ENCODE measurements at regions not wholly inside any gene's neighbourhood (a gene's known extent, or its start where the extent isn't known, plus 50 kb on each side); places are given as distances from the start of the nearest gene placed in this dataset.

DNA sequence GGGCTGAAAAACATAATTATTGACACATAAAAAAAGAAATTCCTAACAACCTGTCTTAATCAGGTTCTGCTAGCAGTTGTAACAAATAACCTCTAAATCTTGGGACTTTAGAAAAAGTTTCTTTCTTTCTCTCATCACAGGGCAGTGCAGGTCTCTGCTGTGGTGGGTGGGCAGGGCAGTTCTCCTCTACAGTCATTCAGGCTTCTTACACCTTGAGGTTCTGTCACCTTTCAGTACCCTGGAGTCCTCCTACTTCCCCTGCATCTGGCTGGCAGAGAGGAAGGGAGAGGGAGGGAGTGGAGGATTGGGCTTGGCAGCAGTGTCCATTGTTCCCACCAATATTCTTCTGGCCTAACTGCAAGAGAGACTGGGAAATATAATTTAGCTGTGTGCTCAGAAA is 112.2 kb upstream of the ANKRD55 start:
- no peak for DNase-seq (ENCODE audit: low spot score in 2 of 2)
- FAIRE-seq = no peak

DNA sequence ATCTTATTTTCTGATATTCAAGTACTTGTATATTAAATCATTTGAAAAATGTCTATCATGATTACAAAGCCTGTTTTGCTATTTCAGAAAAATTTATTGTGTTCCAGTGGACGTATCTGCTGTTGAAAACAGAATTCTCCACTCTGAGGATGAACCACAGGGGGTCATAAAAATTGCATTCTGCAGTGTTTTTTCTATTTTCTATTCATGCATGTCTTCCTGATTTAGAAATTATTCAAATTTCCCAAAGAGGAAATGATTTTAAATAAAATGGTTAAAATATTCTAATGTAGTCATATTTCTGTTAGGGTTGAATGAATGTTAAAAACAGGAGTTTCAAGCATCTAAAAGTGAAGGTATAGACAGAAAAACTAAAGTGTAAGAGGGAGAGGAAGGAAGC is 111.5 kb upstream of the ANKRD55 start:
- no peak for FAIRE-seq

DNA sequence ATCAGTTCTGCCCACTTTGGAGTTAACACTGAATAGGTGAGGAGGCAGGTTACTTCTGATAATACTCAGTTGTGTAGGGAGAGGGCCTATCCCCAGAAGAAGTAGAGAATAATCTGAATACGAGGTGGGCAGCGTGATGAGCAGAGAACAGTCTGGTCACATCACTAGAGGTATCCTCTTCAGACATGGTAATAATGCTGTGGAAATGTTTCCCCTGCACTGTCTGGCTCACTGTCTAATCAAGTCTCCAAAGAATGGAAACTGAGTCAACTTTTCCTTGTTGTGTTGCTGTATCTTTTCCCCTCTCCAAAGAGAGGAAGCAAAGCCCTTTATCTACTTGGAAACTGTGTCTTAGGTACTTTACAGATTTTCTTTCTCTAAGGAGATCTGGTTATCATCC is 110.9 kb upstream of the ANKRD55 start:
- no peak for FAIRE-seq
- no peak for DNase-seq (ENCODE audit: low spot score in 2 of 2)

More for the DNA sequence above, 111.5 kb upstream of the ANKRD55 start:
- DNase-seq (ENCODE audit: low spot score in 2 of 2) = no peak

DNA sequence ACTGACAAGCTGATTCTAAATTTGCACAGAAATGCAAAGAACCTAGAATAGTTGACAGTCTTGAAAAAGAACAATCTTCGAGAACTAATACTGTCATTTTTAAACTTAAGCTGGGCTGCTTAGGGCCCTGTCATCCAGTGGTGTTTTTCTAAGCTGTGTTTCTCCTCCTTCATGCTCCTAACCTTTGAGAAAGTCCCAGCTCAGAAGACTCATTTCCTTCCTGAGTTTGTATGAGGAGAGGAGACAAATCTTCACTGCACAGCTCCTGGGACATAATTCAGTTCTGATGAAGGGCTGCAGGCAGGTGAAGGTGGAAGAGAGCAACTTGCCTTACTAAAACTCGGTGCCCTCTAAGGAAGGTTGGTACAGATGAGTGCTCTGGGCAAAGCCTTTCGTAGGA is 109.5 kb upstream of the ANKRD55 start:
- no peak for FAIRE-seq
- DNase-seq (ENCODE audit: low spot score in 2 of 2) = no peak

DNA sequence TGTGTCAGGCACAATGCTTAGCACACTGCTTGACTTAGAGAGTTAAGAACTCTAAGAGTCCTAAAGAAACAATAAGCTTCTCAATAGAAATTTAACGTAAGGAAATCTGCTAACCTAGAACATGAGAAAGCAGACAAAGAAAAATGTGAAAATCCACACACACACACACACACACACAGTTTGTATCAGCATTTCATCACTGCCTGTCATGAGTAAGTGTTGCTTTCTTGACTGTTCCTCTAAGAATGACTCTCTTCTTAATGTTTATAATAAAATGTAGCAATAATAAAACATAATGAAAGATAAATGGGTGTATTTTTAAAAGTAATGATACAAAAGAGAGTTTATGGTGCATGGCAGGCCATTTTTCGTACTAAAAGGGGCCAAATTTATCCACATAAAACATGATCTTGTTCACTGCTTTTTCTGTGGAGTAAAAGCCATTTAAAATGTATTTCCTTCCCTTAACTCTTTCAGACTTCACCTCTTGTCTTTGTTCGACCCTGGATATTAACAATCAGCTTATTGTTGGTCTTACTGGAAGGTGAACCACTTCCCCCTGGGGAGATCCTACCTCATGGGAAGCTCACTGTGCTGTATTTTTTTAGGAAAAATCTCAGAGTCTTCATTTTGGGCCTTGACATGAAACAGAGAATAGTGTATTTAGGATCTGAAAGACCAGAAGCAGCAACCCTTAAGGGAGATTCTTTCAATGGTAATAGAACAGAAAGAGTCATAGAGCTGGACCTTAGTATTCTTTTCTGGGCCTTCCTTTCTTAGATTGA is 107.3 kb upstream of the ANKRD55 start:
- DNase-seq (ENCODE audit: low spot score in 2 of 2) = no peak
- FAIRE-seq = no peak

DNA sequence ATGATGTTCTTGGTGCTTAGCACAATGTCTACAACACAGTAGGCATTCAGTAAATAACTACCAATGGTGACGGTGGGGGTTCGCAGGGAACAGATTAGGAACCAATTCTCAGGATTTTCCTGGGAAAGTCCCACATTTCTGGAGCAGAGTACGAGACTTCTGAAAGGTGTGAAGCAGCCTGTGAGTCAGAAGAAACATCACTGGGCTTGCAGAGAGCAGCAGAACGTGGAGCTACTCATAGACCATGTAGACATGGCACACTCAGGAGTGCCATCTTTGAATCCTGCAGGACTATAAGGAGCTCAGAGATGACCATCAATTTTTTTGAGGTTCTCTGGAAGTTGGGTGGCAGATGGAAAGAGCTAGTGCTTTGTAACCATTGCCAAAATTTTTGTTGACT is 106.6 kb upstream of the ANKRD55 start:
- FAIRE-seq (no peak), DNase-seq (ENCODE audit: low spot score in 2 of 2) (no peak)

DNA sequence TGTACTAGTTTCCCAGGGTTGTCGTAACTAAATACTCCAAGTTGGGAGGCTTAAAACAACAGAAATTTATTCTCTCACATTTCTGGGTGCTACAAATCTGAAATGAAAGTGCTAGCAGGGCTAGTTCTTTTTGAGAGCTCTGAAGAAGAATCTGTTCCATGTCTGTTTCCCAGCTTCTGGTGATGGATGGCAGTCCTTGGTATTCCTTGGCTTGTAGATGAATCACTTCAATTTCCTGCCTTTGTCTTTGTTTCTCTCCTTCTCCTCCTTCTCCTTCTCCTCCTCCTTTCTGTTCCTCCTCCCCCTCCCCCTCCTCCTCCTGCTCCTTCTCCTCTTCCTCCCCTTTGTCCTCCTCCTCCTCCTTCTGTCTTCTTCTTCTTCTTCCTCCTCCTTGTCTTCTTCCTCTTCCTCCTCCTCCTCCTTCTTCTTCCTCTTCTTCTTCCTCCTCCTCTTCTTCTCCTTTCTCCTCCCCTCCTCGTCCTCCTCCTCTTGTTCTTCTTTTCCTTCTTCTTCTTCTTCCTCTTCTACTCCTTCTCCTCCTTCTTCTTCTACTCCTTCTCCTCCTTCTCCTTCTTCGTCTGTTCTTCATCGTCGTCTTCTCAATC is 104.7 kb upstream of the ANKRD55 start:
- FAIRE-seq (no peak), DNase-seq (ENCODE audit: low spot score in 2 of 2) (no peak)

DNA sequence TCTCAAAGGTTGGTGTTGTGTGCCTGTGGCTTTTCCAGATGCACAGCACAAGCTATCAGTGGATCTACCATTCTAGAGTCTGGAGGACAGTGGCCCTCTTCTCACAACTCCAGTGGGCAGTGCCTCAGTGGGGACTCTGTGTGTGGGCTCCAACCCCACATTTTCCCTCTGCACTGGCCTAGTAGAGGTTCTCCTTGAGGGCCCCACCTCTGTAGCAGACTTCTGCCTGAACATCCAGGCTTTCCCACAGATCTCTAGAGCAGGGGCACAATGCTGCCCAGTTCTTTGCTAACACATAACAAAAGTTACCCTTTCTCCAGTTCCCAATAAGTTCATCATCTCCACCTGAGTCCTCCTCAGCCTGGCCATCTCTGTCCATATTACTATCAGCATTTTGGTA is 102.1 kb upstream of the ANKRD55 start:
- DNase-seq (ENCODE audit: low spot score in 2 of 2) (no peak), FAIRE-seq (no peak)

DNA sequence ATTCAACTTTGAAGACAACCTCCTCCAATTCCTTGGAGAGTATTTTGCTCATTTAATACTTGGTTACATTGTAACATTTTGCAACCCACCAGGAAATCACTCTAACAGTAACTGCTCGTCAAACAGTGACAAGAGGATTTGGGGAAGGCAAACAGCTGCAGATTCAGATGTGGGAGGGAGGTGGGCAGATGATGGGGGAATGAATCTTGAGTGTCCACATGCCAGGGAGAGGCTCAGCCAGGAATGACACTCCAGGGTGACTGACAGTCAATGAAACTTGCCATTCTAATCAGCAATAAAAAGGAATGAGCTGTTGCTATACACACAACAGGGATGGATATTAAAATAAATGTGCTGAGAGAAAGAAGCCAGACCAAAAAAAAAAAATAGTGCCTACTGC is 97.7 kb upstream of the ANKRD55 start:
- no peak for DNase-seq (ENCODE audit: low spot score in 2 of 2)
- FAIRE-seq = no peak

DNA sequence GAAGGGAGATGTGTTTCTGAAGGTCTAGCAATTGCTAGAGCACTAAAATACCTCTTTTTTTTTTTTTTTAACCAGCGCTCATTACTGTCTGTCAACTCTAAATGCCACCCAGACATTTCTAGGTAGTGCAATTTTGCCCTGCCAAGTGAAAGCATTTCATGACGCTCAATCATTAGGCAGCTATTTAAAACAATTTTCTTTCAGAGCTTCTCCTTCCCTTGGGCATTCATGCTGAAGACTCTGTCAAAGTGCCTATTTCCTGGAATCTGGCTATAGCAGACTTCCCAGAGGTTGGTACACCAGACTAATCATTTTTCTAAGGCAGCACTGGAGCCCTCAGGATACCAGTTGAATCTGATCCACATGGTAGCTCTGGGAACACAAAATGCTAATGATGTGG is 97.0 kb upstream of the ANKRD55 start:
- no peak for FAIRE-seq
- DNase-seq (ENCODE audit: low spot score in 2 of 2) = no peak

DNA sequence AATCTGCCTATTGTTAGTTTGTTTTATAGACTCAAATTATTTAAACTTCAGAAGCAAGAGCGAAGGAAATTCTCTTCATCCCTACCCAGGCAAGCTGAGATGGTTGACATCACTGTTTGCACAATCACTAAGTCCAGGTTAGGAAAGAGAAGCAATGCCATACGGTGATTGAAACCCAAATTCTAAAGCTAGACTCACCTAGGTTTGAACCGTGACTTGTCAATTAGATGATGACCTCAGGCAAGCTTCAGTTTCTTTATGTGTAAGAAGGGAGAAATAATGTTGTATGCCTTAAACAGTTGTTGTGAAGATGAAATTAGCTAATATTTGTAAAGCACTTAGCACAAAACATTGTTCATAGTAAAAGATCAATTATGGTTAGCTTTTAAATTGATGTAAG is 96.5 kb upstream of the ANKRD55 start:
- no peak for FAIRE-seq

DNA sequence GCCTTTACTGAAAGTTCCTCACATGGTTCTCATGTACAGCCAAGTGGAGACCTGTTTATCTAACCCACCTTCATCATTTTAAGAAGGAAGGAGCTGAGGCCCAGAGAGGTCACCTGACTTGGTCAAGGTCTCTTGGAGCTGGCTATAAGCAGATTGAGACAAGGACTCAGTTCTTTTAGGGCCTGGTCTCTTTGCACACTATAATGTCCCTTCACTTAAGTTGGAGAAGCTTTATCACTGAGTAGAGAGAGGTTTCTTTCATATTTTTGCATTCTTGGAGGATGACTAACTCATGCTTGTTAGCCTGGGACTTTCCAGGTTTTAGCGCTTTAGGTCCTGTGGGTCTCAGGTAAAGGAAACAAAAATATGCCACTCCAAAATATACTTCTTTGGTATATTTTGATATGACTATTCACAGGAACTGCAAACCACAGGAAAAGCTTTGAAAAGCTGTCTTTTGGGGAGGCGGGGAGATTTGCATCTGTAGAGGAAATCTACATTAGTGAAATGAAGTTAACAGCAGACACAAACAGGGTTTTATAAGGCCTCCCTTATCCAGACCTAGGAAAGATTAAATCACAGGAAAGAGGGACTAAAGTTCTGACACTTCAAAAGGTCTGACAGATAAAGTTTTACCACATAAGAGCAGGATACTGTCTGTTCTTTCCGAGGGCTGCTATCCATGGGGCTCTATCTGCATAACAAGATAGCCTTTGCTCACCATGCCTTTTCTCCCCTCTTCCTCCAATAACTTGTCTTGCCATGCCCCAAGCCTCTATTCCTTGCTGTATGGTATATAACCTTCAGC is 95.8 kb upstream of the ANKRD55 start:
- DNase-seq (ENCODE audit: low spot score in 2 of 2) = no peak
- no peak for FAIRE-seq

More for the DNA sequence above, 96.5 kb upstream of the ANKRD55 start:
- no peak for DNase-seq (ENCODE audit: low spot score in 2 of 2)

DNA sequence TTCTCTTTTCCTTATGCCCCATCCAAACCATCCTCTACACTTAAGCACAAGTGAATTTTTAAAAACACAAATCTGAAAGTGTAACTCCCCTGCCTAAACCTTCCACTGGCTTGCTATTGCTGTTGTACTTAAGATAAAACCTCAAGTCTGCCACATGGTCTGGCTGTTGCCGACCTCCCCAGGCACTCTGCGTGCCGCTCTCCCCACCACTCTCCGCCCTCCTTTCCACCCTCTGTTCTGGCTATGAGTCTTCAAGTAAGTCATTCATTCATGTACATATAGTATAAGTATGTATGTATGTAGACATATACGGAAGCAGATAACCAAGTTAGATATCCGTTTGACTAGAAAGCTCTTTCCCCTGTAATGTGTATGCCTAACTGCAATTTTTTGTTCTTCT is 94.7 kb upstream of the ANKRD55 start:
- no peak for FAIRE-seq
- no peak for DNase-seq (ENCODE audit: low spot score in 2 of 2)

DNA sequence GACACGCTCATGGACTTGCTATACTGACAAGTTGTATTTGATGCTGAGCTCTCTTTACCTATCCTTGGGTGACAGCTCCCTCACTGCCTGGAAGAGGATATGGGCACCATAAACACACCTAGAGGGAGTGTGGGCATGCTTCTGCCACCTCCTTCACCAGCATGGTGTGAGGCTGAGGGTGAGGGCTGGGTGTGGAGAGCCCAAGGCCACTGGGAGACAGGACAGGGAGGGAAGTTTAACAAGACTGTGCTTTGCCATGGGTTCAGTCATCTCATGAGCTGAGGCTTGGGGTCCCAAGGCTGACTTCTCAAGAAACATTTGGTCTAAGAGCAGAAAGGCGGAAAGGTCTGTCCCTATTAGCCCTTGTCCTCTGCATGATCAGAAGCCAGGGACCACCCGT is 93.6 kb upstream of the ANKRD55 start:
- FAIRE-seq = no peak
- no peak for DNase-seq (ENCODE audit: low spot score in 2 of 2)

DNA sequence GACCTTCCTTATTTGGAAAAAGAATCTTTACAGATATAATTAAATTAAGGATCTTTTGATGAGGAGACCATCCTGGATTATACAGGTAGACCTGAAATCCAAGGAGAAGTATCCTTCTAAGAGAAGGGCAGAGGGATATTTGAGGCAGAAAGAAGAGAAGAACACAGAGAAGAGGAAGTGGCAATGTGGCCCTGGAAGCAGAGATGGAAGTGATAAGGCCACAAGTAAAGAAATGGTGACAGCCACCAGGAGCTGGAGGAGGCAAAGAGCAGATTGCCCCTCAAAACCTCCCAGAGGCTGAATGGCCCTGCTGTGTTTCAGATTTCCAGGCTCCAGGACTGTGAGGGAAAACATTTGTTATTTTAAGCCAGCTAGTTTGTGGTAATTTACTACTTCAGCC is 93.0 kb upstream of the ANKRD55 start:
- FAIRE-seq = no peak
- no peak for DNase-seq (ENCODE audit: low spot score in 2 of 2)

DNA sequence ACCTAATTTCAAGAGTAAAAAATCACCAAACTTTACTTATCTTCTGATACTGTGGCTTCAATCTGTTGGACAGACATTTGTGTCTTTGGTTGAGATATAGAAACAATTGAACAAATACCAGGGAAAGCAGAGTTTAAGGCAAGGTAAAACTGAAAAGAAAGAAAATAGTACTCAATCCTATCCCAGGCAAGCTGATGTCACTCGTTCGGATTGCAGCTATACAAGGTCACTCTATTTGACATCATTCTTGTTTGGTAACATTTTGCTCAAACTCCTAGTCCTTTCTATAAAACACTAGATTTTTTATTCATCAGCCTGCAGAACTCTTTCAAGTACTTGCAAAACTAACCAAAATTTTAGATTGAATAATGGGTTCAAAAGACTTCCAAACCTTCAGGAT is 91.9 kb upstream of the ANKRD55 start:
- FAIRE-seq = no peak

DNA sequence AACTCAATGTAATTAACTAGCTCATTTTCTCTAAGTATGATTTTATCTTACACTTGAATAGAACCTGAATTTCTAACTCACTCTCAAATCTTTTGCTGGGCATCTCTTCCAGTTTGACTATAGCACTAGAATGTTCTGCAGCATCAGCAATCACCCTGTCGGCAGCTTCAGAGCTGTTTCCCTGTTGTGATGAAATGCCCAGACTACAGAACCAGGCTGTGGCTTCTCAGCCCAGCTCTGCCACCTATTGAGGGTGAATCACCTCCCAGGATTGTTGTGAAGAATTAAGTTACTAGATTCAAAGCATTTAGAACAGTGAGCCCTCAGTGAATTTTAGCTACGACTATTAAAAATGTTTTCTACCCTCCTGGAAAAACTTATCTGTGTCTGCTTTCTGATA is 90.4 kb upstream of the ANKRD55 start:
- no peak for FAIRE-seq
- no peak for DNase-seq (ENCODE audit: low spot score in 2 of 2)

More for the DNA sequence above, 91.9 kb upstream of the ANKRD55 start:
- DNase-seq (ENCODE audit: low spot score in 2 of 2) = no peak

DNA sequence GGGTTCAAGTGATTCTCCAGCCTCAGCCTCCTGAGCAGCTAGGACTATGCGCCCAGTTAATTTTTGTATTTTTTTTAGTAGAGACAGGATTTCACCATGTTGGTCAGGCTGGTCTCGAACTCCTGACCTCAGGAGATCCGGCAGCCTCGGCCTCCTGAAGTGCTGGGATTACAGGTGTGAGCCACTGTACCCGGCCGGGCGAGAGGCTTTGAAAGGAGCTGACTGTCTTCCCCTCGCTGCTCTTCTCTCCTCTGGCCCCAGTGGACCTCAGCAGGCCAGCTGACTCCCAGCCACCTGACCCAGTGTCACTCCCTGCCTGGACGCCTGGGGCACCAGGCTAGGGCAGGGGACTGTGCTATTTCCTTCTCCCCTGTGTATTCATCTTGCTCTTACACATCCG is 89.5 kb upstream of the ANKRD55 start:
- FAIRE-seq (no peak), DNase-seq (ENCODE audit: low spot score in 2 of 2) (no peak)

DNA sequence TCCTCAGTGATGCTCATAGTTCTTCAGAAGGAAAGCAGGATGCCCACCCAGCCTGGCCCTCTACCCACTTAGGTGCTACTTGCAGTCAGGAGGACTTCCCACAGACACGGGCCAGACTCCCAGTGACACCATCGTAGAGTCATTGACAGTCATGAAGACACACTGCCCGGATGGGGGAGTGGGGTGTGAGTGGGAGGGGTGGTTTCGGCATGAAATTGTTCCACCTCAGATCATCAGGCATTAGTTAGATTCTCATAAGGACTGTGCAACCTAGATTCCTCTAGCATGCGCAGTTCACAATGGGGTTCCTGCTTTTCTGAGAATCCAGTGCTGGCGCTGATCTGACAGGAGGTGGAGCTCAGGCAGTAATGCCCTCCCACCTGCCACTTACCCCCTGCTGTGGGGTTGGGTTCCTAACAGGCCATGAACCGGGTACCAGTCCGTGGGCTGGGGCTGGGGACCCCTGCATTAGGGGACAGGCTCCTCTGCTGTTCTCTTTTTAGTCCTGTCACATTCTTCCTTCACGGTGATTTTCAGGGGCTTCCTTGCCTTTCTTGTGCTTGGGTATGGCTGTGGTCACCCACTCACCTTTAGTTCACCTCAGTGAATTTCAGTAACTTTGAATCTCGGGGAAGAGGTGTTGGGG is 88.2 kb upstream of the ANKRD55 start:
- DNase-seq (ENCODE audit: low spot score in 2 of 2) = no peak
- no peak for FAIRE-seq

DNA sequence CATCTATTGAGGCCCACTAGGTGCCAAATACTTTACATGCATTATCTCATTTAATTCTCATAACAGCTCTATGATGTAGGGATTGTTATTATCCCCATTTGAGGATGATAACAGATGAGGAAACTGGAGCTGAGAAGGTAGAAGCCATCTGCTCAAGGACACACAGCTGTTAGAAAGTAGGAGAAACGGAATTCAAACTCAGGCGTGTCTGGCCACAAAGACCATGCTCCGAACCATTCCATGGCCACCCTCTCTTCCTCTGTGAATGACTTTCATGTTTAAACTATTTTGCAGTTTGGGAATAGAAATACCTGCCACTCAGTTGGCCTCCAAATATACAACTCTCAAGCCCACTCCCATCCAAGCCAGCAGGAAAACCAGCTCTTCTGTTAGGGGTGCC is 87.6 kb upstream of the ANKRD55 start:
- no peak for FAIRE-seq
- no peak for DNase-seq (ENCODE audit: low spot score in 2 of 2)

DNA sequence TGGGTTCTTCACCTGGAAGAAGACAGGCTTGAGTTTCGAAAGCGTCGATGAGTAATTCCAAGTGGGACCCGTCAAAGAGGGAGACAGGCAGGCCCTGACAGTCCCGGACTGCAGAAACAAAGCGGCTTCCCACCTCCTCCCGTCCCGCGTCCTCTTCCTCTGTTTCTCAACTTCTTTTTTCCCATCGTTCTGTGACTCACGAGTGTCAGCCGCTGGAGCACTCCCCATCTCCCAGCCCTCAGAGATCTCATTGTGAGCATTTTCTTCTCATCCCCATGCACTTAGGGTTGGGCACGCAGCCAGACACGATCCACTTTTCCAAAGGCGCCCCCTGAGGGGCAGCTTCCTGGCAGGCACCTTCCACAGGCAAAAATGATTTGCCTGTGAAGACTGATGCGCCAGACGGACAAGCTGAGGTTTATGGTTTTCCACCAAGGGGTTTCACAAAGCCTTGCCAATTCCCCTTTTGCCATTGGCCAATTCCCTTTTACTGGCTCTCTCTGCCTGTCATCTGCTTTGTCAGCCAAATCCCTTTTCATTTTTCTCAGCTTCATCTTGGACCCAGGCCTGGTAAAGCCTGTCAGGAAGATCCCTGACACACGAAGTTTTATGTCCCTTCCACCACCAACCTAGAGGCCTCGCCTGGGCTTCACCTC is 86.5 kb upstream of the ANKRD55 start:
- no peak for FAIRE-seq
- DNase-seq (ENCODE audit: low spot score in 2 of 2) = no peak
